ENCODE measurements at regions not wholly inside any gene's neighbourhood (a gene's known extent, or its start where the extent isn't known, plus 50 kb on each side); places are given as distances from the start of the nearest gene placed in this dataset.
"Not testable (repeated sequence)": the region's sequence is repeated elsewhere in the genome, so short reads cannot be mapped to it uniquely, and the experiment has no call there.

GRCh38 chr1:163604321-163604720 is 282.6 kb downstream of the NUF2 start:
- Histone ChIP-seq H3K4me1 (ENCODE audit: control insufficient read depth, insufficient read depth, low read length) (no peaks in the 10 kb centered on the region), H3K27me3 (ENCODE audit: control insufficient read depth, insufficient read depth, low read length) (no peaks in the 10 kb centered on the region), H3K9me3 (ENCODE audit: control insufficient read depth, low read depth, low read length) (no peaks in the 10 kb centered on the region), H3K27ac (ENCODE audit: low read length) (no peak overlapping the region), H3K4me3 (ENCODE audit: low read length) (no peak overlapping the region), H3K36me3 (ENCODE audit: control insufficient read depth, insufficient read depth, low read length) (no peaks in the 10 kb centered on the region)
- no CpG with 5 or more reads among the region's 6 CpGs for WGBS (ENCODE audit: insufficient coverage, low lambda C conversion rate)
- DNase-seq, result no peak

DNA sequence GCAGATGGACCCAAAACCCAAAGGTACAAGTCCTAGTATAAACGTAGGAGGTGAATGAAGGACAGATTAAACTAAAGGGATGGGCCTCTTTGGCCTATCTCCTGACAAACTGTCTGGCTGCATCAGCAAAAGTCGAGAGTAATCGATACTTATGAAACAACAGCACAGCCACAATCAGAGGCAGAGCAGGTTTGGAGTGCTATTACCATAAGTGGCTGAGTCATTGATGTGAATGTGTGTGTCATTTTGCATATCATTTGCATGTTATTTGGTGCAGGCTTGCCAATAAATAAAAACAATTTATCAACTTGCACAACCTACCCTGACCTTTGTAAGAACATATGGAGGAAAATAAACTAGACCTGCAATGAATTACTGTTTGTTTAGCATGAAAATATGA is 283.1 kb downstream of the NUF2 start:
- no peak overlapping the region for H3K4me3 ChIP-seq (ENCODE audit: low read length)
- no peaks in the 10 kb centered on the region for H3K9me3 ChIP-seq (ENCODE audit: control insufficient read depth, low read depth, low read length)
- no peak overlapping the region for H3K27ac ChIP-seq (ENCODE audit: low read length)
- no CpG with 5 or more reads among the region's 3 CpGs for WGBS (ENCODE audit: insufficient coverage, low lambda C conversion rate)
- no peak for DNase-seq
- H3K36me3 ChIP-seq (ENCODE audit: control insufficient read depth, insufficient read depth, low read length), result no peaks in the 10 kb centered on the region
- H3K27me3 ChIP-seq (ENCODE audit: control insufficient read depth, insufficient read depth, low read length), result no peaks in the 10 kb centered on the region
- no peaks in the 10 kb centered on the region for H3K4me1 ChIP-seq (ENCODE audit: control insufficient read depth, insufficient read depth, low read length)

GRCh38 chr1:163608979-163609378 is 287.2 kb downstream of the NUF2 start:
- H3K27me3 ChIP-seq (ENCODE audit: control insufficient read depth, insufficient read depth, low read length), result no peaks in the 10 kb centered on the region
- H3K4me3 ChIP-seq (ENCODE audit: low read length), result no peak overlapping the region
- DNase-seq, result no peak
- H3K4me1 ChIP-seq (ENCODE audit: control insufficient read depth, insufficient read depth, low read length), result no peaks in the 10 kb centered on the region
- no peak overlapping the region for H3K27ac ChIP-seq (ENCODE audit: low read length)
- H3K36me3 ChIP-seq (ENCODE audit: control insufficient read depth, insufficient read depth, low read length), result no peaks in the 10 kb centered on the region
- WGBS (ENCODE audit: insufficient coverage, low lambda C conversion rate), result 100% methylated on average over 1 of the region's 2 CpGs
- H3K9me3 ChIP-seq (ENCODE audit: control insufficient read depth, low read depth, low read length), result no peaks in the 10 kb centered on the region

- WGBS (ENCODE audit: insufficient coverage, low lambda C conversion rate), result 67% methylated on average over 2 of the region's 4 CpGs
- H3K27ac ChIP-seq (ENCODE audit: low read length), result no peak overlapping the region
- no peaks in the 10 kb centered on the region for H3K27me3 ChIP-seq (ENCODE audit: control insufficient read depth, insufficient read depth, low read length)
- no peaks in the 10 kb centered on the region for H3K9me3 ChIP-seq (ENCODE audit: control insufficient read depth, low read depth, low read length)
- H3K36me3 ChIP-seq (ENCODE audit: control insufficient read depth, insufficient read depth, low read length), result no peaks in the 10 kb centered on the region
- H3K4me1 ChIP-seq (ENCODE audit: control insufficient read depth, insufficient read depth, low read length), result no peaks in the 10 kb centered on the region
- DNase-seq, result no peak
- no peak overlapping the region for H3K4me3 ChIP-seq (ENCODE audit: low read length)
These were observed 288.1 kb downstream of the NUF2 start for GRCh38 chr1:163609858-163610257.

DNA sequence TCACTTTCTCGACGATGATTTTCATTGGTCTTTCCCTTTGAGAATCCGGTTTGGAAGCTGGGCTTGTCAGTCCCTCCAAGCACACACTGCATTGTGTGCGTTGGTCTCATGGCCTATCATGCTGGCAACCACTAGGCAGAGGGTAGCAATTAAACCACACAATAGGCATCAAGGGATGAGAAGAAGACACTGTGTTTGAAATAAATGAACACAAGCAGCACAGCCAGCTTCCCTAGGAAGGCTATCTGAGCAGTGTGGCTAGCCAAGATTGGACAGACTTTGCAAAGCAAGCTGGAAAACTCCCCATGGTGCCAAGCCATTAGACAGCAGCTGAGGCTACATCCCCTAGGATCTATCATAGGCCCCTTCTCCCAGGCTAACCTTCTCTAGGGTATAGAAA is 288.7 kb downstream of the NUF2 start:
- Histone ChIP-seq H3K4me3 (ENCODE audit: low read length) (no peak overlapping the region), H3K9me3 (ENCODE audit: control insufficient read depth, low read depth, low read length) (no peaks in the 10 kb centered on the region), H3K27me3 (ENCODE audit: control insufficient read depth, insufficient read depth, low read length) (no peaks in the 10 kb centered on the region), H3K36me3 (ENCODE audit: control insufficient read depth, insufficient read depth, low read length) (no peaks in the 10 kb centered on the region), H3K4me1 (ENCODE audit: control insufficient read depth, insufficient read depth, low read length) (no peaks in the 10 kb centered on the region), H3K27ac (ENCODE audit: low read length) (no peak overlapping the region)
- DNase-seq, result no peak
- WGBS (ENCODE audit: insufficient coverage, low lambda C conversion rate), result no CpG with 5 or more reads among the region's 4 CpGs

DNA sequence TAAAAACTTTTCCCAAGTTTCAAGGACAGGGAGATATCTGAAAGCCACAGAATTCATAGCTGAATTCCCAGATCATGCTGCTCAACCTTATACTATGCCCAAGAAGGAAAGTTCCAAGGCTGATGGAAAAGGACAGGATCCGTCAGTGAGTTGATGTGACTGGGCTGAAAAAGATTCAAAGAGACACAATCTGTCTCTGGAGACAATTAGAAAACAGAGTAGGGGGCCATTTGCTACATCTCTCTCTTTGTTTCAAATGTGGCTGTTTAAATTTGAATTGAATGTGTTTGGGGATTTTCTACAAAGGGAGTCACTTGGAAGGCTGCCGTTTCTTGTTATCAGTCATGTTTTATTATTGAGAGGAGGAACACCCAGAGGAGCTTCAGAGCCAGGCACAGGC is 292.6 kb downstream of the NUF2 start:
- no CpG with 5 or more reads among the region's 2 CpGs for WGBS (ENCODE audit: insufficient coverage, low lambda C conversion rate)
- H3K4me3 ChIP-seq (ENCODE audit: low read length), result no peak overlapping the region
- no peaks in the 10 kb centered on the region for H3K27me3 ChIP-seq (ENCODE audit: control insufficient read depth, insufficient read depth, low read length)
- no peak for DNase-seq
- H3K9me3 ChIP-seq (ENCODE audit: control insufficient read depth, low read depth, low read length), result no peaks in the 10 kb centered on the region
- H3K4me1 ChIP-seq (ENCODE audit: control insufficient read depth, insufficient read depth, low read length), result no peaks in the 10 kb centered on the region
- H3K36me3 ChIP-seq (ENCODE audit: control insufficient read depth, insufficient read depth, low read length), result no peaks in the 10 kb centered on the region
- H3K27ac ChIP-seq (ENCODE audit: low read length), result no peak overlapping the region

GRCh38 chr1:163628034-163628773 is 306.4 kb downstream of the NUF2 start:
- H3K36me3 ChIP-seq (ENCODE audit: control insufficient read depth, insufficient read depth, low read length), result no peaks in the 10 kb centered on the region
- H3K27me3 ChIP-seq (ENCODE audit: control insufficient read depth, insufficient read depth, low read length), result no peaks in the 10 kb centered on the region
- peaks cover 4% of the 10 kb centered on the region for H3K9me3 ChIP-seq (ENCODE audit: control insufficient read depth, low read depth, low read length)
- no peaks in the 10 kb centered on the region for H3K4me1 ChIP-seq (ENCODE audit: control insufficient read depth, insufficient read depth, low read length)
- no peak for DNase-seq
- H3K27ac ChIP-seq (ENCODE audit: low read length), result no peak overlapping the region
- no peak overlapping the region for H3K4me3 ChIP-seq (ENCODE audit: low read length)

- Histone ChIP-seq H3K27ac (ENCODE audit: low read length) (no peak overlapping the region), H3K4me1 (ENCODE audit: control insufficient read depth, insufficient read depth, low read length) (no peaks in the 10 kb centered on the region), H3K4me3 (ENCODE audit: low read length) (no peak overlapping the region), H3K36me3 (ENCODE audit: control insufficient read depth, insufficient read depth, low read length) (no peaks in the 10 kb centered on the region), H3K9me3 (ENCODE audit: control insufficient read depth, low read depth, low read length) (peaks cover 8% of the 10 kb centered on the region), H3K27me3 (ENCODE audit: control insufficient read depth, insufficient read depth, low read length) (no peaks in the 10 kb centered on the region)
- no peak for DNase-seq
- 81% methylated on average over 2 of the region's 3 CpGs for WGBS (ENCODE audit: insufficient coverage, low lambda C conversion rate)
These were observed 310.5 kb downstream of the NUF2 start for GRCh38 chr1:163632269-163632668.

DNA sequence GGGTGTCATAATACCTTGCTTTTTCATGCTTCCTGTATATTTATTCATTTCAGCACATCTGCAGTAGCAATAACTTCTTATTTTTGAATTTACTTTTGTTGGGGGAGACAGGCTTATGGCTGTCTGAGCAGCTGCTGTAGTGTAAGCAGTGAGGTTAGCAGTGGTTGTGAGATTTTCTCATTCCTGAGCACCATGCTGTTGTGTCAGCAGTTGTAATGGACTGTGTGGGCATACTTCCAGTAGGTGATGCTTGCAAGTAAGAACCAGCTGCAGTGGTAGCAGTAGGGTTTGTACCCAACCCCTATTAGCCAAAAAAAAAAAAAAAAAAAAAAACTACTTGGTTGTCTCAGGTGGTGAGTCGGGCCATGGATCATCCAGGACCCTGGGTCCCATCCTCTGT is 311.6 kb downstream of the NUF2 start:
- no peak for DNase-seq
- no peaks in the 10 kb centered on the region for H3K36me3 ChIP-seq (ENCODE audit: control insufficient read depth, insufficient read depth, low read length)
- WGBS (ENCODE audit: insufficient coverage, low lambda C conversion rate), result no CpG with 5 or more reads among the region's 1 CpG
- no peak overlapping the region for H3K4me3 ChIP-seq (ENCODE audit: low read length)
- peaks cover 8% of the 10 kb centered on the region for H3K9me3 ChIP-seq (ENCODE audit: control insufficient read depth, low read depth, low read length)
- H3K27ac ChIP-seq (ENCODE audit: low read length), result no peak overlapping the region
- no peaks in the 10 kb centered on the region for H3K27me3 ChIP-seq (ENCODE audit: control insufficient read depth, insufficient read depth, low read length)
- H3K4me1 ChIP-seq (ENCODE audit: control insufficient read depth, insufficient read depth, low read length), result no peaks in the 10 kb centered on the region

- H3K4me3 ChIP-seq (ENCODE audit: low read length); H3K4me1 ChIP-seq (ENCODE audit: control insufficient read depth, insufficient read depth, low read length); H3K9me3 ChIP-seq (ENCODE audit: control insufficient read depth, low read depth, low read length); DNase-seq; H3K27me3 ChIP-seq (ENCODE audit: control insufficient read depth, insufficient read depth, low read length); H3K36me3 ChIP-seq (ENCODE audit: control insufficient read depth, insufficient read depth, low read length); H3K27ac ChIP-seq (ENCODE audit: low read length): not testable (repeated sequence)
- WGBS (ENCODE audit: insufficient coverage, low lambda C conversion rate), result 100% methylated on average over 3 of the region's 25 CpGs
These were observed 323.9 kb downstream of the NUF2 start for GRCh38 chr1:163645676-163646075.

GRCh38 chr1:163650624-163651023 is 328.9 kb downstream of the NUF2 start:
- DNase-seq, result no peak
- H3K4me3 ChIP-seq (ENCODE audit: low read length), result no peak overlapping the region

More at GRCh38 chr1:163650624-163651023, 328.9 kb downstream of the NUF2 start:
- H3K27ac ChIP-seq (ENCODE audit: low read length), result no peak overlapping the region
- H3K36me3 ChIP-seq (ENCODE audit: control insufficient read depth, insufficient read depth, low read length), result no peaks in the 10 kb centered on the region
- H3K9me3 ChIP-seq (ENCODE audit: control insufficient read depth, low read depth, low read length), result no peaks in the 10 kb centered on the region
- no peaks in the 10 kb centered on the region for H3K4me1 ChIP-seq (ENCODE audit: control insufficient read depth, insufficient read depth, low read length)
- 100% methylated on average over 1 of the region's 4 CpGs for WGBS (ENCODE audit: insufficient coverage, low lambda C conversion rate)
- no peaks in the 10 kb centered on the region for H3K27me3 ChIP-seq (ENCODE audit: control insufficient read depth, insufficient read depth, low read length)

Measured in large intestine (tissue), 3 donors.